Hindlimb muscle (tissue), 1 donor: ENCODE measurements at regions not wholly inside any gene's neighbourhood (a gene's known extent, or its start where the extent isn't known, plus 50 kb on each side); places are given as distances from the start of the nearest gene placed in this dataset.

Experiments used
- DNase-seq: peaks from one replicate; pipeline ENCODE4 v3.0.0-alpha.2; 2013

- DNase-seq, result no peak
These were observed 323.1 kb downstream of the TFEC start for GRCh38 chr7:115707258-115708012.

DNA sequence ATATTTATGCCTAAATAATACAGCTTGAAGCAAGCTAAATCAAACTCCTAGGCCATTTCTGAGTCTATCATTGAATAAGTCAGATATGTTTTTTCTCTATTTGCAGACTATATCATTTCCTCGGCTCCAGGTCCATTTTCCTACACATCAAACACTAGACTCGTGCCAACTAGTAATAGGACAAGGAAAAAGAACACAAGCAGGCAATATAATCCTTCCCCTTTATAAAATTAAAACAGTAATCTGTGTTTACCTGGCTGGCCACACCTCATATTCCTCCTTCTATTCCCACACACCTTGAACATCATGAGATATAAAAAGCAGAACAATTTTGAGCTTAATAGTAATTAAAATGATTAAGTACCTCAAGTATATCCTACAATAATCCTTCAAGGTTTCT lies 325.7 kb downstream of the TFEC start:
- DNase-seq, result no peak

DNA sequence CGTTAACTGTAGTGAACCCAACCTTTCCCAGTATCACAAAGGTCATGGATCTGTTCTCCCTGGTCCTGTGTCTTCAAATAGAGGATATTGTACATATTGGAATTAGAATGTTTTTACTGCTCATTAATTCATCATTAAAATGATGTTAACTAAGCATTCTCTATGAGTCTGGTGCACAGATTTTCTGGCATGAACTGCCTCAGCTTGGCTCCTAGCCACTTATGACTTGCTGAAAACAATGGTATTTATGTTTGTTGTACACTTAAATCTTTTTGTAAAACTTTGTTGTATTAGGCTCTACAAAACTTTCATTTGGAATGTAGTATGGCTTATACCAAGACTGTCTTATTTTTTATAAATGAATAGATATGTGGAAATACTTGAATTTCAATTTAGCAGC lies 329.4 kb downstream of the TFEC start:
- no peak for DNase-seq

DNA sequence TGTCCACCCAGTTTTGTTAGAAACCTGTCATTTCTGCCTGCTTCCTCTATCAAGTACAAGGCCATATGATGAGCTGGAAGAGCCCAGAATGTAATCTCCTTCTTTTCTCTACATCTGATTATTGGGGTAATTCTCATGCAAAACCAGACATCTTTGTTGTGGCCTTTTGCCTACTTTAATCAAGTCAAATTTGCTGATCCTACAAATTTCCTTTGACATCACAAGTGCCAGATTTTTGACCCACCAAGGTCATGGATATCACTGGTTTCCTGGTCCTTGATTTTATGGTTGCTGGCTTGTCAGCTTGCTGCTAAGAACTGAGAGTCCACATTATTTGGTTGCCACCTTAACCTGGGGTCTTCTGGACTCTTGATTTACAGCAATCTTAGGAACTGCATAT lies 336.1 kb downstream of the TFEC start:
- no peak for DNase-seq

DNA sequence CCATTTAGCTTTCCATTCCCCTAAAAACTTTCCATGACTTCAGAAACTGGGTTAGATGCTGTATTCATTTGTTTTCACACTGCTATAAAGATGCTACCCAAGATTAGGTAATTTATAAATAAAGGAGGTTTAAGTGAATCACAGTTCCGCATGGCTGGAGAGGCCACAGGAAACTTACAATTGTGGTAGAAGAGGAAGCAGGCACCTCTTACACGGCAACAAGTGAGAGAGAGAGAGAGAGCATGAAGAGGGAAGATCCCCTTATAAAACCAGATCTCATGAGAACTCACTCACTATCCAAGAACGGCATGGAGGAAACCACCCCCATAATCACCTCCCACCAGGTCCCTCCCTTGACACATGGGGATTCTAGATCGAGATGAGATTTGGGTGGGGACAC lies 336.8 kb downstream of the TFEC start:
- DNase-seq, result no peak

- DNase-seq, result no peak
These were observed 340.6 kb downstream of the TFEC start for GRCh38 chr7:115689941-115690340.

GRCh38 chr7:115683093-115683492 lies 347.5 kb downstream of the TFEC start:
- DNase-seq, result no peak

GRCh38 chr7:115682507-115682906 lies 348.1 kb downstream of the TFEC start:
- DNase-seq, result no peak

DNA sequence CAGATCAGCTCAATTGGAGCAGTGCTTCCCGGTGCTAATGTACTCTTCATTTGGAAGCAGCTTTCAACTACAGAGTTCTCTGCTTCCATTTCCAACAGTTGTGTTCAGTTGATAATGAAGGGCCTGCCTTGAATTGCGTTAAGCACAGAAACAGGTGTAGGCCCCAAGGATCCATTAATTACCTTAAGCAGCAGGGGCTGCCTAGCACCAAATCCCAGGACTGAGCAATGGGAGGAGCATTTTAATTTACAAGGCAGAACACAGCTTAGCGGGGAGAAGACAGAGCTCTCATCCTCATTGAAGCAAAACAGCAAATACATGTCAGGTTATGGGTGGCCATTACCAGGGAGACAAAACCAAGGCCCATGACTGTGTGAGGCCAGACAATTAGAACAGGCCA lies 349.6 kb downstream of the TFEC start:
- DNase-seq, result no peak

- no peak for DNase-seq
These were observed 350.6 kb downstream of the TFEC start for GRCh38 chr7:115679976-115680375.

DNA sequence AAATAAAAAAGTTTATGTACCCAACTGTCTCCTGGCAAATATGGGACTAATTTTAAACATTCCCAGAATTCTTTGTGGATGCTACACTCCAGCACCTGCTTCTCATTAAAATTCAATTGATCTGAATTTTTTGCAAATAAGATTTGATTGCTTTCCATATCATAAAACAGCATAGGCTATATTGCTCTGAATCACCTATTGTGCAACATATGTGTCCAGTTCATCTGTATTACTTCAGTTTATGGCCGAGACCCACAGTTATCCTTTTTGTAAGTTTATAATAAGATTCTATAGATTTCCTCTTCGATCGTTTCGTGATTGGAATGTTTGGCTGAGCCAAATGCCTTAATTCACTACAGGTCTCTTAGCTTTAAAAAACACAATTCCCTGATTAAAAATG lies 351.1 kb downstream of the TFEC start:
- no peak for DNase-seq

- DNase-seq, result peak; percentile 35
These were observed 352.2 kb downstream of the TFEC start for GRCh38 chr7:115678086-115678982.

DNA sequence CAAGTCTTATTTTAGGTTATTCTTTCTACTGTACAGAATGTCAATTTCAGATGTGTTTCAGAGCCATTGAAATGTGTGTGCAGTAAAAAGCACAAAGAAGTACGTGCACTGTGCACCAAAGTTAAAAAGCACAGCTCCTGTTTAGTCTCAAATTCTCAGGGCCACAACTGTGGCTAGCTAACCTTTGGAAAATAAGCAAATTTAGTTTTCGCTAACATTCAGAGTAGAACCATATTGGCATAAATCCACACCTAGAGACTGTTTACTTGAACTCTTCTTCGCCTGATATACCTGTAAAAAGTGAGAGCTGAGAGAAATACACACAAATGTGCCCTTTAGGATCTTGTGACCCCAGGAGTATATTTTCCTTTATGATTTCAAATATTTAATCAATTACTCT lies 353.9 kb downstream of the TFEC start:
- no peak for DNase-seq

DNA sequence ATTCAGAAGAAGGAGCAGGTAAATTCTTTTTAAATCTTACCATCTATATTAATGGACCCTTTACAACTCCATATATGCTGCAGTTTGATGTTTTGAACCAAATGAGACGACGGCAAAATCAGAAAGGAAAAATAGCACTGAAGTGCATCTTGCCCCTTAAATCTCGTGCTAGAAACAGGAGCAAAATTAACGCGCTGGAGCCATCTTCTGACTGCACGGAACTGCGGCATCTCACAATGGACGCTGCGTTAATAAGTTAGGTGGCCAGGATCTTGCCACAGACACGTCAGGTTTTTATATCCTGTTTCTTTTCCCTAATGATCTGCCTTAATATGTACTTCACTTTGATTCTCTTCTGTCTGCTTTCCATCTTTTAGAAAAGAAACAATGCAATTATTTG lies 354.5 kb downstream of the TFEC start:
- peak; percentile 45 for DNase-seq

GRCh38 chr7:115674467-115675024 lies 356.0 kb downstream of the TFEC start:
- DNase-seq, result no peak

GRCh38 chr7:115672024-115672423 lies 358.5 kb downstream of the TFEC start:
- DNase-seq, result no peak

- no peak for DNase-seq
These were observed 367.9 kb downstream of the TFEC start for GRCh38 chr7:115662676-115663075.

DNA sequence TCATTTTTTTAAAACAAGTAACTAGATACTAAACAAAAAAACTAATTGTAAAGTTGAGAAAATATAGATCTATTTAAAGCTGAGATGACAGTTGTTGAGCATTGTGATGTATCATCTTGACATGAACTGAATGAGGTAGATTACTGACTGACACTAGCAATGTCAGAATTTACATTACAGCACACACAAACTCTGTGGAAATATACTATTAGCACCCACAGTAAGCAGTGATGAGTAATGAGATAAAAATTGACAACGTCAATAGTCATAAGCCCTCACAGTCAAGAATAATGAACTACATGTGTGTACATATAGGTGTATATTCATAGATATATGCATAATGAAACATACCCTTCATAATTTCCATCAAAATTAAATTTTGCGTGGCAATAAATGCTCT lies 368.4 kb downstream of the TFEC start:
- DNase-seq, result no peak

GRCh38 chr7:115658223-115658622 lies 372.3 kb downstream of the TFEC start:
- no peak for DNase-seq

DNA sequence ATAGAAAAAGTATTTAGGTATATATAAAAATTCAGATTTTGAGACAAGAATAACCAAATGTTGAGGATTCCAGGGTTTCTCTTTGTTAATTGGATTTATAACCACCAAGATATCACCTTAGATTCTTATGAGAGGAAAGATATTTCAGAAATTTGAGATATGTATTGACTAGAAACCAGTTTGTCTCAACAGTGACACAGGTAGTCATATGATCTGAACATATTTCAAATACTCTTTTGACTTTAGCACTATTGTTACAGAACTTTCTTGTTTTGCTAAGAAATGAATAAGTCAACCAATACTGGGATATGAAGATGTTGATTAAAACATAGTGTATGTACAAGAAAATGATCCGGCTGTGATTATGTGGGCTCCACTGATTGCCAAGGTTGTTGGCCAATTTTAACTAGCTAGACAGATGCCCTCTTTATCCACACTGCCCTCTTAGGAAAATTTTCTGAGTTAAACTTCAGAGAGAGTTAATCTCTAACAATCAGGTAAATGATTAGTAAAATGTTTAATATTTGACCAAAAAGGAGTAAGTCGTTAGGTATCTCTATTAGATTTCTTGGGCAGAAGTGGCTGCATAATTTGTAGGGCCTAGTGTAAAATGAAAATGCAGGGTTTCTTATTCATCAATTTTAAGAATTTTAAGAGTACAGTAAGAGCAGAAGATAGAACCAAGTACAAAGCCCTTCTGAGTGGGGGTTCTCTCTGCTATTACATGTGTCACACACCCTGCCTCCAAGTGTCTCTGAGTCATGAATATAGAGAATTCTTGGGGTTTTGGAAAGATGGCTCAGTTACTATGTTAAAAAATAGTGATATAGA lies 376.0 kb downstream of the TFEC start:
- no peak for DNase-seq

GRCh38 chr7:115649429-115649828 lies 381.1 kb downstream of the TFEC start:
- DNase-seq, result no peak

GRCh38 chr7:115647712-115648111 lies 382.9 kb downstream of the TFEC start:
- no peak for DNase-seq

GRCh38 chr7:115642194-115642593 lies 388.4 kb downstream of the TFEC start:
- no peak for DNase-seq
